GM12892 (cell line): ENCODE measurements at regions not wholly inside any gene's neighbourhood (a gene's known extent, or its start where the extent isn't known, plus 50 kb on each side); places are given as distances from the start of the nearest gene placed in this dataset.

Source experiments
- POLR2A ChIP-seq: IDR thresholded peaks from 2 replicates; pipeline ENCODE4 v1.6.1; 2011; ENCODE audit warnings: low read depth, low read length, control low read depth
- POLR2AphosphoS5 ChIP-seq: IDR thresholded peaks from 2 replicates; pipeline ENCODE4 v1.6.1; 2011; ENCODE audit warnings: low read depth, low read length, control low read depth

- TF ChIP-seq POLR2A: no peak
- no peak for TF ChIP-seq POLR2AphosphoS5
These were observed 263.9 kb downstream of the MAF start for GRCh38 chr16:79336437-79337229.
